ENCODE measurements at regions not wholly inside any gene's neighbourhood (a gene's known extent, or its start where the extent isn't known, plus 50 kb on each side); places are given as distances from the start of the nearest gene placed in this dataset.

- DNase-seq (ENCODE audit: low read depth, low spot score), result no peak
- no peak overlapping the region for H3K27ac ChIP-seq
Observed at GRCh38 chr4:26161030-26161824, 159.6 kb upstream of the RBPJ start.

GRCh38 chr4:26162101-26162500, 158.7 kb upstream of the RBPJ start:
- no peak for DNase-seq (ENCODE audit: low read depth, low spot score)
- H3K27ac ChIP-seq, result no peak overlapping the region

DNA sequence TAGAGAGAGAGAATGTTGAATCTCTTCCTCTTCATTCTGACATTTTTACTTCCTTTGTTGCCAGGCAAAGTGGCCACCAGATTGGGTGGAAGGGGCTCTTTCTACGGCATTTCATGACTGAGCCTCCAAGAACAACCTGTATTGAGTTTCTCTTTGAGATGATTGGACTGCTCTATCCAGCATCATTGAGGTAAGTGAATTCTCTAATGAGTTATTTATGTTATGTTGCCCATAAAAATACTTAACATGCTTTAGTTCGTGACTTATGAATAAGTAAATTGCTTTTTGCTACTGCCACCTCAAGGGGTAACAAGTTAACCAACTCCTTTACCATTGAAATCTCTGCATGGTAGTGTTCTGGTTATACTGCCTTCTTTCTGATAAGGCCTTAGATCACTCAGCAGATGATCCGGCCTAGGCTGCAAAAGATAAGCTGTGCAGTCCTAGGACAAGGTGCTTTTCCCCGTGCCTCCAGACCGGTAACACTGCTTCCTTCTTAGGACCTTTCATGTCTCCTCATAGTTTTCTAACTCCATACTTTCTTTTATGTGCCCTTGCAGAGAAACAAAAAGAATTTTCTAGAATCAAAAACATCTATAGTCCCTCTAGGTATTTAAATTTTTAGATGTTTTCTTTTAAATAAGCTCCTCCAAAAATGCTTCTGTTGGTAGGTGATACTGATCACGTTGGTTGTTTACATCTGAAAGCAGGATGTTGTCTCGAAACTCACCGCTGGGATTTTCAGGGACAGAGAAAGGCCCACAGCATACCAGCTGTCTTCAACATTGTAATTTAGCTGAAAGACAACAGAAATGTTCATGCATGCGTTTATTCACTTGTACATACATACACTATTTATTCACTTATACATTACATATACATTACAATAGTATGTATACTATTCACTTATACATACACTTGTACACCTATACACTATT, 157.1 kb upstream of the RBPJ start:
- no peak for DNase-seq (ENCODE audit: low read depth, low spot score)
- no peak overlapping the region for H3K27ac ChIP-seq

DNA sequence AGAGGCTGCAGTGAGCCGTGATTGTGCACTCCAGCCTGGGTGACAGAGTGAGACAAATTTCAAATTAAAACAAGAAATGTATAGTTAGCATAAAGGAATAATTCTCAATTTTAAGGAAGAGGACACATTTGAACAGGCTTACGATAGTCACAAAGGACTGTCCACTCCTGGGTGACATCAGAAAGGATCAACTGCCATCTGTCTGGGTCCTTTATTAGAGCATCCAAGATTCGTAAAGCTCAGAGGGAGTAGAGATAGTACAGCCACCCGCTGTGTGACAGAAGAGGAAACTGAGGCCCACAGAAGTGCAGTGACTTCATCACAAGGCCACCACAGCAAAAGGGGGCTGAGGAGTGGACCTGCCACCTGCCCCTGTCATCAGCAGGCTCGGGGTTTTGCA, 149.3 kb upstream of the RBPJ start:
- no peak for DNase-seq (ENCODE audit: low read depth, low spot score)
- no peak overlapping the region for H3K27ac ChIP-seq

DNA sequence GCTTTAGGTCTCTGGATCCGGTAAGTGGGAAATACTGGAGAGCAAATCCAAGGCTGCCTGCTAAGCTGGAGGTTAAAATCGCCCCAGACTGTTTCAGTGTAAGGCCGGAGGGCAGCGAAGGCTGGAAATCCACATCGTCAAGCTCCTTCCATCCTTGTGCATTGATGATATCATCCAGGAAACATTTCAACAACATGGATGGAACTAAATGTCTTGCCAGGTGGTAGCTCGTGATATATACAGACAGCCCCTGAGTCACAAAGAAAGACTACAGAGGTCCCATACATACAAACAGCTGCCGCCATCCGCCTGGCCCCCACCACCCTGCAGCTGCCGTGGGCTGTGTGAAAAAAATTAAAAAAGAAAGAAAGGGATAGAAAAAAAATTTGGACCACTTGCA, 148.9 kb upstream of the RBPJ start:
- no peak for DNase-seq (ENCODE audit: low read depth, low spot score)
- H3K27ac ChIP-seq, result no peak overlapping the region

GRCh38 chr4:26173619-26174018, 147.2 kb upstream of the RBPJ start:
- DNase-seq (ENCODE audit: low read depth, low spot score), result no peak
- H3K27ac ChIP-seq, result no peak overlapping the region

GRCh38 chr4:26174027-26174426, 146.8 kb upstream of the RBPJ start:
- H3K27ac ChIP-seq, result no peak overlapping the region
- no peak for DNase-seq (ENCODE audit: low read depth, low spot score)

GRCh38 chr4:26175006-26175786, 145.6 kb upstream of the RBPJ start:
- DNase-seq (ENCODE audit: low read depth, low spot score), result no peak

DNA sequence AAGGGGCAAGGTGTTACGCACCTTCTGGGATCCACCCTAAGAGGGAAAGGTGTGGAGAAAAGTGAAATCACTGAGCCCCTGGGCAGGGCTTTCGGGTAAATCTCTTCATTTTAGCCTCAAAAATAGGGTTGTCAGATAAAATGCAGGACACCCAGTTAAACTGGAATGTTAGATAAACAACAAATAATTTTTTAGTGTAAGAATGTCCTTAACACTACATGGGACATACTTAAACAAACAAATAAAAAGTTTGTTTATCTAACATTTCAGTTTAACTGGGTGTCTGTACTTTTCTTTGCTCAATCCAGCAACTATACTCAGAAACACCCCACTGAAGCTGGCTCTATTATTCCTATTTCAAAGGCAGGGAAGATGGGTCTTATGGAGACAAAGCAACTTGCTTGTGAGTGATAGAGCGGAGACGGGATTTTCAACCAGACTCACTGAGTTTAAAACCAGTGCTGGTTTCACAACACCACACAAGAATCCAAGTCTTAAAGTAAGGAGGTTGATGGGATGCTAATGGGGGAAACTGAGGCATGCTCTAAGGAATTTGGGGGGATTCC, 144.8 kb upstream of the RBPJ start:
- peak overlapping the region; percentile 78 for H3K27ac ChIP-seq
- no peak for DNase-seq (ENCODE audit: low read depth, low spot score)

More at GRCh38 chr4:26175006-26175786, 145.6 kb upstream of the RBPJ start:
- no peak overlapping the region for H3K27ac ChIP-seq

- peak overlapping the region; percentile 78 for H3K27ac ChIP-seq
- peak; percentile 92 for DNase-seq (ENCODE audit: low read depth, low spot score)
Observed at GRCh38 chr4:26176598-26177149, 144.1 kb upstream of the RBPJ start.

DNA sequence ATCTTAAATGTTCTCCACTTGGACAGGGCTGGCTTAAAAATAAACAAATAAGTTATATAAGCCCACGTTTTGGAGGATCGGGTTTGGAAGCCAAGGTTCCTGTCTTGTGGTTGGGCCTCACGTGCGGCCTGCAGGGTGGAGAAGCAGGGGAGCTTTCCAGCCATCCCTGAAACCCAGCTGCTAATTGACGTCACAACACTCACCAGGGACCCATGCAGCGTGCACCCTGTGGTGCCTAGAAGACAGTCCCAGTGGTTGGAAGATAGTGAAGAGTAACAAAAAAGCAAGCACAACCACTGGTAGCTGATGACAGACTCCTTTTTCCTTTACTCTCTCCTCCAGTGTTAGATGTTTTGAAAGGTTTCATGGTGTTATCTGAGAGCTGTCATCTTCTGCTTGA, 142.0 kb upstream of the RBPJ start:
- H3K27ac ChIP-seq, result no peak overlapping the region
- DNase-seq (ENCODE audit: low read depth, low spot score), result no peak

DNA sequence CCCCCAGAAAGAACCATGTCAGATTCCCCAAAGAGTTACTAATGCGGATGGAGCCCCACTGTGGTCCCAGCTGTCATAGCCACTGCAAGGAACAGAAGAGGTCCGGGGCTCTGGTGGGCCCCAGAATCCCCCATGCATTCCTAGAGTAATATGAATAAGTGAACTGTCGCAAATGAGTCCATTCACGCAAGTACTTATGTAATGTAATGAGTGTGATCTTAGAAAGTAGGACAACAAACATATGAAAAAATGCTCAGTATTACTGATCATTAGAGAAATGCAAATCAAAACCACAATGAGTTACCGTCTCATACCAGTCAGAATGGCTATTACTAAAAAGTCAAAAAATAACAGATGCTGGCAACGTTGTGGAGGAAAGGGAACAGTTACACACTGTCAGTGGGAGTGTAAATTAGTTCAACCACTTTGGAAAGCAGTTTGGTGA, 141.5 kb upstream of the RBPJ start:
- no peak for DNase-seq (ENCODE audit: low read depth, low spot score)
- H3K27ac ChIP-seq, result no peak overlapping the region

- H3K27ac ChIP-seq, result peak overlapping the region; percentile 31
- peak; percentile 12 for DNase-seq (ENCODE audit: low read depth, low spot score)
Observed at GRCh38 chr4:26181616-26182015, 139.2 kb upstream of the RBPJ start.

GRCh38 chr4:26183017-26183416, 137.8 kb upstream of the RBPJ start:
- DNase-seq (ENCODE audit: low read depth, low spot score), result peak; percentile 49
- peak overlapping the region; percentile 31 for H3K27ac ChIP-seq

DNA sequence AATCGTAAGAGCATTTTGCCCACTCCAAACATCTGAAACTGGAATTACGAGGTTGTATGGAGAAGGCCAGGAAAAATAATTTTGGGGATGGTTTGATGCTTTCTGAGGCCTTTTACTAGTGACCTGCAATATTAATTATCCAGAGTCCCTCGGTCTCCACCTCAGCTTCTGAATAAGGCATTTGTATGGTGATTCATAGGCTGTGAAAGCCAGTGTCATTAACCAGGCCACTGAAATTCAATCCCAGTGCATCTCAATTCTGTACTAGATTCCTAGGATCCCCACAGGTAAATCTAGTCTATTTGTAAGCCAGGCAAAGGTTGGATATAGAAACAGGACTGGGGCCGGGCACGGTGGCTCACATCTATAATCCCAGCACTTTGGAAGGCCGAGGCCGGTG, 135.4 kb upstream of the RBPJ start:
- no peak for DNase-seq (ENCODE audit: low read depth, low spot score)
- H3K27ac ChIP-seq, result no peak overlapping the region

DNA sequence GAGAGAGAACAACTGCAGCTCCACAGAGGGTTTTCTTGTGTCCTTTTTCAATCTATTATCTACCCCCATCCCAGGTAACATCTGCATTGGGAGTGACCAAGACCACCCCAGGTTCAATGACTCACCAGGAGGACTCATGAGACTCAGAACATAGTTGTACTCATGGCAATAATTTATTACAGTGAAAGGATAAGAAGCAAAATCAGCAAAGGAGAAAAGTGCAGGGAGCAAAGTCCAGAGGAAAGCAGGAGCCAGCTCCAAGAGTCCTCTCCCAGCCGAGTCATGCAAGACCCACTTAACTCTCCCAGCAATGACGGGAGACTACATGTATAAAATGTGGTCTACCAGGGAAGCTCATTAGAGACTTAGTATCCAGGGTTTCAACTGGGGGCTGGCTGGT, 129.5 kb upstream of the RBPJ start:
- H3K27ac ChIP-seq, result no peak overlapping the region
- DNase-seq (ENCODE audit: low read depth, low spot score), result no peak

- no peak overlapping the region for H3K27ac ChIP-seq
- DNase-seq (ENCODE audit: low read depth, low spot score), result no peak
Observed at GRCh38 chr4:26192899-26193869, 127.6 kb upstream of the RBPJ start.

DNA sequence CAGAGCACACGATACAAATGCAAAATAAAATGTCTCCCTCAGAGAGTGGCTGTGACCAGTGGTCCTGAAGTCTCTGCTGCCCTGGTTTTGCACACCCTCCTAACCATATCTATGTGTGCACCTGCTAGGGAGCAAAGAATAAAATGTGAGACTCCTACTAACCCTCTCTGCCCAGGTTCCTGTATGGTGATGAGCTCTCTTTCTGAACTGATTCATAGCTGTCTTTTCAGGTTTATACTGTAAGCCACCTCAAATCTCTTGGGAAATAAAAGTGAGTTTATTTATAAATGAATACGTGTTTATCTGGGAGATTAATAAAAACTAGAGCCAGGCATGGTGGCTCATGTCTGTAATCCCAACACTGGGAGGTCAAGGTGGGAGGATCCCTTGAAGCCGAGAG, 126.0 kb upstream of the RBPJ start:
- no peak overlapping the region for H3K27ac ChIP-seq
- no peak for DNase-seq (ENCODE audit: low read depth, low spot score)

DNA sequence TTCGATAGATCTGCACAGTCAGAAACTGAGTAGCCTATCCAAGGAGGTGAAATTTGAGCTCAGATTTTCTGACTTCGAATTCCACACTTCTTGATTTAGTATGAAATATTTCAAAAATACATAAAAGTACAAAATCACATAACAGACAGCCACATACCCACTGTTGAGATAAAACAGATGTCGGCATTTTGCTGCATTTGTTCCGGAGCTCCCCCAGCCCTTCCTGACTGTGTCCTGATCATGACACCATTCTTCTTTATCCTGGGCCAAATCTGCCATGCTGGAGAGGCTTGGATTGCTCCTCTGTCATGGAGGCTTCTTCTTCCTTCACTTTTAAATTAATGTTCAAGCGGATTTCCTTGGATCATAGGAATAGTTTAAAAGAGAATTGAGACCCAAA, 124.2 kb upstream of the RBPJ start:
- no peak for DNase-seq (ENCODE audit: low read depth, low spot score)
- no peak overlapping the region for H3K27ac ChIP-seq

Measured in epithelial cell of prostate (primary cell).